CD4-positive, alpha-beta T cell treated with Interferon alpha-2 for 1 hour (primary cell): ENCODE measurements at regions not wholly inside any gene's neighbourhood (a gene's known extent, or its start where the extent isn't known, plus 50 kb on each side); places are given as distances from the start of the nearest gene placed in this dataset.

Experiments
- DNase-seq, 2 donors: peaks; one replicate each; pipeline ENCODE4 v3.0.0-alpha.2; 2020 to 2022

DNA sequence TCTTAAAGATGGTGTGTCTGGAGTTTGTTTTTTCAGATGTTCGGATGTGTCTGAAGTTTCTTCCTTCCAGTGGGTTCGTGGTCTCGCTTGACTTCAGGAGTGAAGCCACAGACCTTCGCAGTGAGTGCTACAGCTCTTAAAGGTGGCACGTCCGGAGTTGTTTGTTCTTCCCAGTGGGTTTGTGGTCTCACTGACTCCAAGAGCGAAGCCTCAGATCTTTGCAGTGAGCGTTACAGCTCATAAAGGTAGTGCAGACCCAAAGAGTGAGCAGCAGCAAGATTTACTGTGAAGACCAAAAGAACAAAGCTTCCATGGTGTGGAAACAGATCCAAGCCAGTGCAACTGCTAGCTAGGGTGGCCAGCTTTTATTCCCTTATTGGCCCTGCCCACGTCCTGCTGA is 1430.4 kb upstream of the B3GALT2 start:
- no peak for DNase-seq

DNA sequence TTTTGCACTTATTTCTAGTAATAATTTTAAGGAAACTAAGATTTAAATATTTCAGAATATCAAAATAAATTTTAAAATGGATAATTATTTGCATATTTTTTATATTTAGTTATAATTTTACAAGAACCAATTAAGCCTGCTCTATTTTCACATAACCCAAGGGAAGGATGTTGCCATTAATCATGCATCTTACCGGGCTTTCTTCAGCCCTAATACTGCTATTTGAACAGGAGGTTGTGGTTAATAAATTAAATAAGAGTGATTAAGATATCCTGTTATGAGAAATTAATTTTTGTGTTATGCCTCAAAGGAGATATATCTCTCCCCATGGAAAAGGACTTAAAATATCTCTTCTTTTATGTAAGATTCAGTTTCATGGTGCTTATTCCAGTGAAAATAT is 1415.8 kb upstream of the B3GALT2 start:
- DNase-seq, result no peak

DNA sequence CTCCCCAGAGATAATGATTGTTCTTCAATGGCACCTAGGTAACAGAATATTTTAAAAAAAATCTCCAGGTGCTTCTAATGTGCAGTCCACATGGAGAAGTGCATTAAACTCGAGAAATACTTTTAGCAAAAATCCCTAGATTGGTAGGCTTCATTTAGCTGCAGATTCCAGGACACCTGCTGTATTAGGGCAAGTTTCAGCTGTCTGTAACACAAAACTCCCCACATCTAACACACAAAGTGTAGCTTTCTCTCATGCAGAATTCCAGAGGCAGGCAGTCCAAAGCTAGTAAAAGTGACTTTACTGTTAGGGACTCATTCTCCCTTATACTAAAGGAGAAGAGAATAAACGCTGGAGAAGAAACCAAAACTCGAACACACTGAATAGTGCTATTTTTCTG is 1414.3 kb upstream of the B3GALT2 start:
- no peak for DNase-seq

DNA sequence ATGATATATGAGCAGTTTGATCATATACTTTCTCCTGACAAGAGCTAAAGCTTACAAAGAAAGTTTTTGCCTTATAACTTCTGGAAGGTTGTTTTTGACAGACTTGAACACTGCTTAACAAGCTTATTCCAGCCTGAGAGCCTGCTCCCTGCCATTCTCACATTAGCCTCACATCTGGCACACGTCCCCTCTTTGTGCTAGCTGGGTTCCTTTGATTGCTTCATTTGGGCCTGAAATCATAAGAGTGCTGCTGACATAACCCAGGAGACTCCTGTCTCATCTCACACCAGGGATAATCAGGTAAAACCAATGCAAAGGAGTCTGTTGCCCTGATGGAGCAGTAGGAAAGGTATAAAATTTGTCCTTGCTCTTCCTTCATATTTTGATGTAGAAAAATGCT is 1411.7 kb upstream of the B3GALT2 start:
- no peak for DNase-seq

DNA sequence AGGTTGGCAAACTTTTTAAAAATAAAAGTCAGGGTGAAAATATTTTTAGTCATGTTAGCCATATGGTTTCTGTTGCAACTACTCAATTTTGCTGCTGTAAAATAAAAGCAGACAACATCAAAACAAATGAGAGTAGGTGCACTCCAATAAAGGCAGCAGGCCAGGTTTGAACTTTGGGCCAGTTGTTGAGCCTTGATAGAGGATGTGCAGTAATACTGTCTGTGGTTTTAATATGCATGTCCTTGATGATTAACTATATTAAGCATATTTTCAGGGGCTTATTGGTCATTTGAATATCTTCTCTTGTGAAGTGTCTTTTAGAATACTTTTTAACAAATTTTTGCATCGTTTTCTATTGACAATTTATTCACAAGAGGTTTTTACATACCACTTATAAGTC is 1399.9 kb upstream of the B3GALT2 start:
- DNase-seq, result no peak

DNA sequence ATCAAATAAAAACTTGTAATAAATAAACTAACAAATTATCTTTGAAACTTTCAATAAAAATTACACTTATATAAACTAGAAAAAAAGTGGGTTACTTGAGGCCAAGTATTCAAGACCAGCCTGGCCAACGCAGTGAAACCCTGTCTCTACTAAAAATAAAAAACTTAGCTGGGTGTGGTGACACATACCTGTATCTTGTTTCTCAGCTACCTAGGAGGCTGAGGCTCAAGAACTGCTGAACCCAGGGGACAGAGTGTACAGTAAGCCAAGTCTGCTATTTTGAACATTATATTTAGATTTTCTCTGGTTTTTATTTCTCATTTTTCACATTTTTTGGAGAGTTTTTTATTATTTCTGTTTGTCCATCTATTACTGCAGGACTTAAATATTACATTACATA is 1397.6 kb upstream of the B3GALT2 start:
- DNase-seq, result no peak

DNA sequence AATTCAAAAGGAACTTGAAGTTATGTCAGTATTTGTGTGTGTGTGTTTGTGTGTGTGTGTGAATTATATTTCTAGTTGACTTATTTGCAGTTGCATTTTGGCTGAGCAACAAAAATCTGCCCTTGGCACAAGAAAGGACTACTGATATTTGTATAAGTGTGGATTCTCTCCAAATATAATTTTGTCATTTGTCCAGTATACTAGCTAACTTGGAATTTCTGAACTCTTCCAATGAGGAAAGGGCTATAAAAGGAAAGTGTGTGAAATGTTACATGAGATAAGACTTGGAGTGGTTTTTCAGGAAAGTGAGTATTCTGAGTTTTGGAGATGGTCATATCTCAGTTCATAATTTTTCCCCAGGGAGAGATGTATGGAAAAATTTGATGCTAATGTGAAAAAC is 1384.1 kb upstream of the B3GALT2 start:
- DNase-seq, result no peak

DNA sequence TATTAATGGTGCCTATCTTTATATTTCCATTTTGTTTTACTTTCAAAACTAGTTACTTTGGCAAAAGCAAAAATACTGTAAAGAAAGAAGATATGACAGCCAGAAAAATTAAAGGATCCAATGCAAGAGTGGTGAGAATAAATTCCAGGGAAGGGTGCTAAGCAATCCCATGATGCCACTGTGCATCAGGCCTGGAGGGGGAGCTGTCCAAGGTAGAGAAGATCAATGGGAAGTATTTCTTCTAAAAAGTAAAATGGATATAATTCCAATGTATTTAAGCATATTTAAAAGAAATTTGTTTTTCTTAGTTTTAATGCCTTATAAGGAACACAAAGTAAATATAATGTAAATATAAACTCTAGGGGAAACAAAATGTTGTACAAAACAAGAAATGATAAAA is 1382.2 kb upstream of the B3GALT2 start:
- DNase-seq, result no peak

DNA sequence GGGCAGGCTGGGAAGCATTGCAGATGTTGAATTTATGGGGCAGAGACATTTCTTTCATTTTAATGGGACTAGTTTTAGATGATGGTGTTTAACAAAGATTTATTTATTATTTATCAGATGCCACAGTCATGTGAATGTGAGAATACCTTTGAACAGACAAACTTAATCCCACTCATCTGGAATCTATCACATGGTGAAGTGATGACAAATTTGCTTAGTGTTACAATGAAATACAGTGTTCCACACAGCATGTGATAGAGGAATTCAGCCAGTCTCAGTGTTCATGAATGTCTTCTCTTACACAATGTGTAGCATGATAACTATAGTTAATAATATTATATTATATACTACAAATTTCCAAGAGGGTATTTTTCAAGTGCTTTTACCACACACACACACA is 1361.7 kb upstream of the B3GALT2 start:
- no peak for DNase-seq

DNA sequence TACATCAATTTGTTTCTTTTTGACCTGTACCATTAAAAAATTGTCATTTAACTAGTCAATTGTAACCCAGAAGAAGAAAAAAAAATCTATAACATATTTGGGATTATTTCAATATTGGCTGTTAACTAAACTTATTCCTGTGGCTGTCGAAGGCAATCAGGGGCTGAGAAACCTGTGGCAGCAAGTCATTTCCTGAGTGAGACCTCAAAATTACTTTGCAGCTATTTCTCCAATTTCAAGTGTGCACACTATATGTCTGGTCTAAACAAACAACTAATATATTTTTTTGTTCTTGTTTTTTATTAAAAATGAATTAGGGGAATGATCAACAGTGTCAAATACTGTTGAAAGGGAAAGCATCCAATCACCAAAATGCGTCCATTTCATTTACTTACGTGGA is 1357.6 kb upstream of the B3GALT2 start:
- no peak for DNase-seq

DNA sequence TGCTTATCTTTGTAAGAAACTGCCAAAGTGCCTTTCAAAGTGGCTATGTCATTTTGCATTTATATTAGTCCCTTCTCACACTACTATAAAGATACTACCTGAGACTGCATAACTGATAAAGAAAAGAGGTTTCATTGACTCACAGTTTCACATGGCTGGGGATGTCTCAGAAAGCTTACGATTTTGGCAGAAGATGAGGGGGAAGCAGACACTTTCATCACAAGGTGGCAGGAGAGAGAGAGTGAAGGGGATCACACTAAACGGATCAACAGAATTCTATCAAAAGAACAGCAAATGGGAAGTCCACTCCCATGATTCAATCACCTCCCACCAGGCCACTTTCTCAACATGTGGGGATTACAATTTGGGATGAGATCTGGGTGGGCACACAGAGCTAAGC is 1352.0 kb upstream of the B3GALT2 start:
- no peak for DNase-seq

DNA sequence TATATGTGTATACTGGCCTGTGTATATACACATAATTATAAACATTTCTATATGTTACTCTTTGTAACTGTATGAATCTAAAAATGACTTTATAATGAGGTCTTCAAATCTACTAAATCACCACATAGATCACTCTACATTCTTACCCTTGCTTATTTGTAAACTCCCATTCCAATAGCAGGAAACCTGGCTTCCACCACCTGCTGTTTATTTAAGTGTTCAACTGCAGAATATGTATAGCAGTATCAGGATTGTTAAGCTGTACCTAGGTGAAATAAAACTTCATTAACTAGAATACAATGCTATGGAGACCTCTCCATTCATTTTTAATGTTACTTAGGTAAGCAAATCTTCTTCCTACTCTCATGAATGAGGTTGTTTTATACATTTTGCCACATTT is 1351.1 kb upstream of the B3GALT2 start:
- DNase-seq, result no peak

DNA sequence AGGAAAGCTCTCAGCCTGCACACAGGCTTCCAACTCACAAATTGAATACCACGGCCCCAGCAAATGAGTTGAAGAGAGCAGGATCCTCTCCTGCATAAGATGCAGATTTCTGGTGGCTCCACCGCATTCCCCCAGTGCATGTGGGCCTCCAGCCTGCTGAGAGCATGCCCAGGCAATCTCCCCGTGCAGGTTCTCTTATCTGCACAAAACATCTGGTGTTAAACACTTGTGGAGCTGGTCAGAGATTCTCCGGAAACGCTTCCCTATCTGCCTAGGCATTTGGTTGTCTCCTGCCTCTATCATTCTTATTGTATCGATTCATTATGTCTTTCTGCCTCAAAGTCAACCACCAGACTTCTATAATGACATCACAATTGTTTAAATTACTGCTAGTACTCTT is 1349.0 kb upstream of the B3GALT2 start:
- no peak for DNase-seq

DNA sequence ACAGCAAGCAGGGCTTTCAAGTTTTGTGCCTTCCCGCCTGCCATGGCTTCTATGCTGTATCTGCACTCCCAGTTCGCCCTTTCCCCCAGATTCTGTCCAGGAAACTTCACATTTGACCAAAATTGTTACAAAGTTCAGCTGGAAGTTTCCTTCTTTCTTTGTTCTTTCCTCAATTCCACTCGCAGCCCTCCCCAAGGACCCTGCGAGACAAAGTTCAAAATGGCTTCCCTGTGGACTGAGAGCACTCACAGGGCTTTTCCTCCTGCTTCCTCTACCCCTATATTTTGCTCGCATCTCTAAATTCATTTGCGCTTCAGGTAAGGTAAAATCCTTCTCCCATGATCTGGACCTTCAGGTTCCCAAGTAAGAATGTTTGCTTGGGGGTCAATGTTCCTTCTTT is 1348.4 kb upstream of the B3GALT2 start:
- DNase-seq, result no peak

DNA sequence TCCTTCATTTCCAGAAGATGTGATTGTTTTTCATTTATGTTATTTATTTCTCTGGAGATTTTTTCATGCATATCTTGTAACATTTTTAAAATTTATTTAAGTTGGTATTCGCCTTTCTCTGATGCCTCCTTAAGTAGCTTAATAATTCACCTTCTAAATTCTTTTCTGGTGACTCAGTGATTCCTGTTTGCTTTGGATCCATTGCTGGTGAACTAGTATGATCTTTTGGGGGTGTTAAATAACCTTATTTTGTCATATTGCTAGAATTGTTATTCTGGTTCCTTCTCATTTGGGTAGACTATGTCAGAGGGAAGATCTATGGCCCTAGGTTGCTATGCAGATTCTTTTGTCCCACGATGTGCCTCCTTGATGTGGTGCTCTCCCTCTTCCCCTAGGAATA is 1347.2 kb upstream of the B3GALT2 start:
- DNase-seq, result no peak

DNA sequence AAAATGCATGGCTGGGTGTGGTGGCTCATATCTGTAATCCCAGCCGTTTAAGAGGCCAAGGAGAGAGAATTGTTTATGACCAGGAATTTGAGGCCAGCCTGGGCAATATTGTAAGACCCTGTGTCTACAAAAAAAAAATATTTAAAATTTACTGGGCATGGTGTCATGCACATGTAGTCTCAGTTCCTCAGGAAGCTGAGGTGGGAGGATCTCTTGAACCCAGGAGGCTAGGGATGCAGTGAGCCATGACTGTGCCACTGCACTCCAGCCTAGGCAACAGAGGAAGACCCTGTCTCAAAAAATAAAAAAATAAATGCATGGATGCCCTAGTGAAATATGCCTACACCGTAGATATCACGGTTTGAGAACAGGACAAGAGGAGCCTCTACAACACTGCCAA is 1331.2 kb upstream of the B3GALT2 start:
- no peak for DNase-seq

DNA sequence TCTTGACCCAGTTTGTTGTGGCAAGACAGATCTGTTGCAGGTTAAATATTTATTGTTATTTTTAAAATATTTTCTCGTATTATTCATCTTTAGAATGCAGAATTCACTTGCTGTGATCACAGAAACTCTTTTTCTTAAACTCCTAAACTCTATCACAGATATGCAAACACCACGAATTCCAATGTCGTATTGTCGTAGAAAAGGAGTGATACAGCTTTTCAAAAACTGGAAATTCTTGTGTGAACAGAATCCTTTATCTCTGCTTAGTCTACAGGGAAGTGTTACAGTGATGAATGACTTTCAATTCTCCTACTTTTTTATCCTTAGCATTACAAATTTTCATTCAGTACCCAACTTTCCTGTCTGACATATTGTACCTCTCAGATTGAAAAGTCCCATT is 1329.5 kb upstream of the B3GALT2 start:
- no peak for DNase-seq

DNA sequence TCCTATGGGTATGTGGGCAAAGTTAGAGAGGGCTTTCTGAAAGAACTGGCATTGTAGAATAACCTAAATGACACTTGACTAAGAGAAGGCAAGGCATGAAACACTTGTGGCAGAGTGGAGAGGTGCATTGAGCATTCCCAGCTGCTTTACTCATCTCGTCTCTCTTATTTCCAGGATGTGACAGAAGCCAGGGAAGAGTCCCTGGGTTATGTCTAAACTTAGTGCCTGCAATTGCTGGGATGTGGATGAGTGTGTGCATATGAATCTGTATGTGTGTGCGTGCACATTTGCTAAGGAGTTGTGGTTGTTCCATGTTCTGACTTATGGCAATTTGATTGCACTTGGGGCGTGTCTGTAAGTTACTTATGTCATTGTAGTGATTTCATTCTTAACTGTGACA is 1326.5 kb upstream of the B3GALT2 start:
- DNase-seq, result no peak

DNA sequence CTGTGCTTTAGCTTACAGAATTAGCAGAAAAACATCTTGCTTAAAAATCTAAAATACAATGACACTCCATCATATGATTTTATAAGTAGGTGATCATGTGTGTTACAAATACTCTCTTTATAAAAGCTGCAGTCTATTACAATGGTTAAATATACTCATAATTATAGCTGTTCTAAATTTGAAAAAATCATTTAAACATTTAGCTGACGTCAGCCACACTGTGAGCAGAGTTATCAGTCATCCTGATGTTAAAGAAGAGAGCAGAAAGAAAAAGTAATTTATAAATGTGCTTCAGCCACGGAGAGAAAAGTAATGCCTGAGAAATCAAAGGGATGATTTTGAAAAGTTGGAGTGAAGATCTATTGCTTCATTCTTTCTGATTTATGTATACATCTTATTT is 1325.9 kb upstream of the B3GALT2 start:
- no peak for DNase-seq

DNA sequence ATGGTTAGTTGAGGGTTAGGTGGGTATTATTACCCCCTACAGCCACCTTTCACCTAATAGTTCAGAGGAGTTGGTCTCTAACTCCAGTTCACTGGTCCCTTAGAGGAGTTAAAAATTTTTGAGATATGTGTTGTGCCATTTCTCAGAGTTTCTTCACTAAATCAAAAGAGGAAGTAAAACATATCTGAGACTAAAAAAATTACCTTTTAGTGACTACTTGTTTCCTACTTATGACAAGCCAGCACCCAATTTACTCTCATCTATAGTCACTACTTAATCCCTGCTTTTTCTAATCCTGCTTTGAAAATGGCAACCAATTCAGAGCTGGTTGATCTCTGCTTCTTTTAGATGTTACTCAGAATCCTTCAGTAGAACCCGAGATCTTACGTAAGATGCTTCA is 1316.8 kb upstream of the B3GALT2 start:
- DNase-seq, result no peak

DNA sequence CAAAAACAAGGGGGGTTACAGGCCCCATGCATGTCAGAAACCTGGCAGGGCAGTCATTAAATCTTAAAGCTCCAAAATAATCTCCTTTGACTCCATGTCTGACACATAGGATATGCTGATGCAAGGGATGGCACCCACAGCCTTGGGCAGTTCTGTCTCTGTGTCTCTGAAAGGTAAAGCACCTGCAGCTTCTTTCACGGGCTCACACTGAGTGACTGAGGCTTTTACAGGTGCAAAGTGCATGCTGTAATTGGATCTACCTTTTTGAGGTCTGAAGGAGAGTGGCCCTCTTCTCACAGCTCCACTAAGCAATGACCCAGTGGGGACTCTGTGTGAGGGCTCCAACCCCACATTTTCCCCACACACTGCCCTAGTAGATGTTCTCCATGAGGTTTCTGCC is 1309.0 kb upstream of the B3GALT2 start:
- no peak for DNase-seq

DNA sequence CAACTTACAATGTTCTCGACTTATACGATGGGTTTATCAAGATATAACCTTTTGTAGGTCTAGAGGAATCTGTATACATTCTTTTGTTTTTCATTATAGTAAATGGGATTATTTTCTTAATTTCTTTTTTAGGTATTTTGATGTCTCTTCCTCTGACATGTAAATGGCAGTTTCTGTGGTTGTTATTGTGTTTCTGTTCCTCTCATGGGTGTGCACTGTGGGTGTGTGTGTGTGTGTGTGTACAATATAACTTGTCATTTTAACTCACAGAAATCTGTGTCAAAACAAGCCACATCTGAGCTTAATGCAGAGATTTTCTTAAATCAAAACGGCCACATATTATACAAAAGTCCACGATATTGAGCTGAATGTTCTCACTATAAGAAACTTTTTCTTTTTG is 1300.8 kb upstream of the B3GALT2 start:
- no peak for DNase-seq

DNA sequence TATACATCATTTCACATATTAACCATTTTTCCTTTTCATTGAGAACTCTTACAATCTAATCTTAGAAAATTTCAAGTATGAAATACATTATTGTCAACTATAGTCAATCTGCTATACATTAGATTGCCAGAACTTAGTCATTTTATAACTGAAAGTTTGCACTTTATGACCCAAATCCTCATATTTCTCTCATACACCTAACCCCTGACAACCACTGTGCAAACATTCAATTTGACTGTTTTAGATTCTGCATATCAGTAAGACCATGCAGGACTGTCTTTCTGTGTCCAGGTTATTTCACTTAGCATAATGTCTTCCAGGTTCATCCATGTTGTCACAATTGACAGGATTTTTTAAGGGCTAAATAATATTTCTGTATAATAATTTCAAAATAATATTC is 1299.0 kb upstream of the B3GALT2 start:
- no peak for DNase-seq

DNA sequence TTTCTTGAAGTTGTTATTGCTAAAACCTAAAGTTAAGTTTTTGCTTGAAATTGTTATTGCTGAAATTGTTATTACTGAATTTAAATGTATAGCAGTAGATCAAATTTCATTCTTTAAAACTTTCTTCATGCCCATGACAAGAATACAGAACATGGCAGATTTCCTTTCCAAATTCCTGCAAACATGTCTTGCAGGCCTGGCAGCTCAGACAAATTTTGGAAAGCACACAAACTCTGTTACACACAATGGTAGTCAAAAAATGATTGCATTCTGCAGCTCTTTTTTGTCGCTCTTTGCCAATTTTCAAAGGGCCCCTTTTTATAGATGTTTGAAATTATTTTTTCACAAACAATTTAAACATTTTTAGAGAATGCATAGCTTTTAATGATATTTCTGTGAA is 1292.3 kb upstream of the B3GALT2 start:
- no peak for DNase-seq

DNA sequence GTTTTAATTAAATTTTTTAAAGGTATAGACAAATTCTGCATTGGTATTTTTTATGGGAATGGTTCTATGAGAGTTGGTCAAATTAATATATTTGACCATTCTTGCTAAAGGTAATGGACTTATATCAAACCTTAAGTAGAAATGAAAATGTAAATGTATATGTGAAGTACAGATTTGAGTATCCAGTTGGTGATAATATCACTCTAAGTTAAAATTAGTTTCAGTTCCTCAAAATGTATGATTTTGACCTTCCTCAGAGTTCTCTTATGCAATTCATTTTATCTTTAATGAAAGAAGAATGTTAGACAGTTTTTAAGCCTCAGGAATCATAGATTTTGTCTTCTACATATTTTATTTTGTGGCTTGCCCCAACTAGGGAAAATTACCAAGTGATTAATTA is 1291.5 kb upstream of the B3GALT2 start:
- DNase-seq, result no peak

DNA sequence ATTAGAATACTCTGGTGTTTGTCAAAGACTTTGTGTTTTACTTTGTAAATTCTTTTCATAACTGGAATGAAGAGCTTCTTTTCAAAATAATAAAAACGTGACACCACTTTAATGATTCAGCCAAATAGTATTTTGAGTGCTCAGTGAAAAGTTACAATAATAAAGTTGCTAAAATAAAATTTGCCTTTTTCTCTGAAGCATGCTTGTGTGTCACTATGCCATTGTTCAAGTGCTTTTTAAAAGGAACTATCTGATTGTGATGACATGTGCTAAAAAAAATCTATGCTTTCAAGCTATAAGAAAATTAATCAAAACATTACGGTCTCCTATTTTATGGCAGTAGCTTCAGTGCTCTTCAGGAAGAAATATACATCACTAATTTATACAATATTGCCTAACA is 1290.5 kb upstream of the B3GALT2 start:
- DNase-seq, result no peak

DNA sequence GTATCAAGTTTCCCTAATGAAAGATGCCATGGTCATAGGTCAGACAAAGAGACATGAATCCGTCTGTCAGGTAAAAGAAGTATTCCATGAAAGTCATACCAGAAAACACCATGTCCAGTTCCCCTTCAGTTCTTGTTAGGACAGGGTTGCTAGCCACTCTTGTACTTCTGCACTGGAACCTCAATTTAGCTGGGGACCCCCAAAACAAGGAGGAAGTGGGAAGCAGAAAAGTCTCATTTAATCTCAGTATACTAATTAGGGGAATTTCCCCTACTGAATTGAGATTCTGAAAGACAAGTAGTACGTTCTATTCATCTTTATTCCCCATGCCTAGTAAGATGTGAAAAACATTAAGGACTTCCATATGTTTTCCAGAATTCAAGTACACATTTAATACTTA is 1289.9 kb upstream of the B3GALT2 start:
- no peak for DNase-seq
